Caco-2 (cell line): ENCODE measurements at regions not wholly inside any gene's neighbourhood (a gene's known extent, or its start where the extent isn't known, plus 50 kb on each side); places are given as distances from the start of the nearest gene placed in this dataset.

Source experiments
- BruUV-seq: library from RNA; stranded (reverse); fragments of 400-500 nt; replicated peaks from 2 replicates; lab custom pipeline; 2021; lab: Mats Ljungman, UMichigan
- CTCF ChIA-PET: fragments of 300-600 bp; sonication (Branson Sonifier 250); formaldehyde crosslinking; loops from one replicate; lab custom pipeline; 2022; ENCODE audit warnings: antibody characterized with exemption; lab: Charles Lee
- POLR2A ChIA-PET: fragments of 300-600 bp; sonication (Branson Sonifier 250); formaldehyde crosslinking; loops from one replicate; lab custom pipeline; 2022; ENCODE audit warnings: antibody characterized with exemption; lab: Charles Lee
- DNase-seq, 2 experiments: peaks; one replicate each; pipeline versions ENCODE4 v3.0.0 to v3.0.0-alpha.2; 2020 to 2022
- H3K27me3 ChIP-seq: replicated peaks from 2 replicates; pipeline ENCODE4 v1.6.0; 2011; ENCODE audit warnings: low read length; ENCODE audit not compliant: control insufficient read depth, insufficient read depth
- H3K36me3 ChIP-seq: 2 replicates; pipeline ENCODE4 v1.5.1; 2011; ENCODE audit warnings: low read length; ENCODE audit not compliant: control insufficient read depth, insufficient read depth
- H3K4me1 ChIP-seq: fragments of 250-450 bp; sonication (Bioruptor Pico); 2 replicates; pipeline ENCODE4 v1.5.1; 2020; ENCODE audit warnings: mild to moderate bottlenecking
- H3K4me3 ChIP-seq: 2 replicates; pipeline ENCODE4 v1.5.1; 2011; ENCODE audit warnings: low read depth, mild to moderate bottlenecking, control low read depth, low read length
- H3K9me3 ChIP-seq: fragments of 250-450 bp; sonication (Bioruptor Pico); 2 replicates; pipeline ENCODE4 v1.5.1; 2020; ENCODE audit warnings: mild to moderate bottlenecking, moderate library complexity
- H3K27ac Mint-ChIP-seq: one replicate; pipeline ENCODE4 v1.8.0; 2022; ENCODE audit warnings: mixed read lengths; ENCODE audit not compliant: unreplicated experiment
- H3K27me3 Mint-ChIP-seq: one replicate; pipeline ENCODE4 v1.8.0; 2022; ENCODE audit warnings: mixed read lengths; ENCODE audit not compliant: insufficient read depth, unreplicated experiment
- H3K36me3 Mint-ChIP-seq: one replicate; pipeline ENCODE4 v1.8.0; 2022; ENCODE audit warnings: mild to moderate bottlenecking, mixed read lengths; ENCODE audit not compliant: insufficient read depth, unreplicated experiment
- H3K4me1 Mint-ChIP-seq: one replicate; pipeline ENCODE4 v1.8.0; 2022; ENCODE audit warnings: low read depth, mixed read lengths; ENCODE audit not compliant: unreplicated experiment
- H3K4me3 Mint-ChIP-seq: one replicate; pipeline ENCODE4 v1.8.0; 2022; ENCODE audit warnings: mild to moderate bottlenecking, moderate library complexity, mixed read lengths; ENCODE audit not compliant: unreplicated experiment
- H3K9me3 Mint-ChIP-seq: one replicate; pipeline ENCODE4 v1.8.0; 2022; ENCODE audit warnings: mixed read lengths; ENCODE audit not compliant: unreplicated experiment
- CTCF ChIP-seq, 2 experiments: fragments of 200-600 bp in 1 of 2; IDR thresholded peaks; 1 replicate in 1 of 2; 2 replicates in 1 of 2; pipeline versions ENCODE4 v1.5.1 to v1.8.0; 2011 to 2022; ENCODE audit warnings: antibody characterized with exemption in 1 of 2, control low read depth in 1 of 2, inconsistent platforms in 1 of 2, low read depth in 1 of 2, low read length in 1 of 2, mild to moderate bottlenecking in 1 of 2, moderate library complexity in 1 of 2; ENCODE audit not compliant: insufficient read depth in 1 of 2, severe bottlenecking in 1 of 2, unreplicated experiment in 1 of 2
- intact Hi-C: fragments of 100-400 bp; cut with micrococcal nuclease; formaldehyde crosslinking; loops from one replicate; pipeline ENCODE4 v1.10.0; 2022; ENCODE audit not compliant: unreplicated experiment

GRCh38 chr10:128928231-128928836 lies 538.7 kb upstream of the MGMT start:
- Mint-ChIP-seq H3K4me3 (no peak overlapping the region), H3K4me1 (no peaks in the 10 kb centered on the region), H3K27ac (no peak overlapping the region), H3K9me3 (peaks cover 10% of the 10 kb centered on the region), H3K36me3 (no peaks in the 10 kb centered on the region), H3K27me3 (peaks cover 18% of the 10 kb centered on the region)
- ChIA-PET POLR2A (no interaction called here), CTCF (no interaction called here)
- intact Hi-C loops, result no loop called here
- 0 out of 2 replicates have a peak, but pooled peaks cover 4% of the 10 kb centered on the region for H3K9me3 ChIP-seq
- no peaks in the 10 kb centered on the region for H3K4me1 ChIP-seq
- H3K36me3 ChIP-seq, result no peaks in the 10 kb centered on the region
- H3K4me3 ChIP-seq, result no peak overlapping the region
- DNase-seq, result no peak
- BruUV-seq, result no TSS peak
- TF ChIP-seq CTCF (IDR thresholded peaks at IDR 0.05; ENCODE audit: insufficient read depth in 1 of 2, low read depth in 1 of 2, low read length in 1 of 2, severe bottlenecking in 1 of 2, unreplicated experiment in 1 of 2), result no peak
- no peaks in the 10 kb centered on the region for H3K27me3 ChIP-seq

GRCh38 chr10:128929131-128929530 lies 537.9 kb upstream of the MGMT start:
- H3K27me3 Mint-ChIP-seq, result peaks cover 18% of the 10 kb centered on the region
- Histone ChIP-seq H3K36me3 (no peaks in the 10 kb centered on the region), H3K4me1 (no peaks in the 10 kb centered on the region), H3K4me3 (no peak overlapping the region), H3K27me3 (no peaks in the 10 kb centered on the region), H3K9me3 (0 out of 2 replicates have a peak, but pooled peaks cover 4% of the 10 kb centered on the region)
- H3K4me1 Mint-ChIP-seq, result no peaks in the 10 kb centered on the region
- BruUV-seq, result no TSS peak
- intact Hi-C loops, result no loop called here
- peaks cover 8% of the 10 kb centered on the region for H3K9me3 Mint-ChIP-seq
- no peaks in the 10 kb centered on the region for H3K36me3 Mint-ChIP-seq
- POLR2A ChIA-PET, result no interaction called here
- no peak overlapping the region for H3K4me3 Mint-ChIP-seq
- CTCF ChIA-PET, result no interaction called here
- no peak overlapping the region for H3K27ac Mint-ChIP-seq
- no peak for DNase-seq
- no peak for TF ChIP-seq CTCF (IDR thresholded peaks at IDR 0.05; ENCODE audit: insufficient read depth in 1 of 2, low read depth in 1 of 2, low read length in 1 of 2, severe bottlenecking in 1 of 2, unreplicated experiment in 1 of 2)

GRCh38 chr10:128929767-128930166 lies 537.3 kb upstream of the MGMT start:
- ChIA-PET POLR2A (no interaction called here), CTCF (no interaction called here)
- no peak overlapping the region for H3K4me3 ChIP-seq
- no peaks in the 10 kb centered on the region for H3K36me3 Mint-ChIP-seq
- peaks cover 19% of the 10 kb centered on the region for H3K27me3 Mint-ChIP-seq
- DNase-seq, result no peak
- no peak for TF ChIP-seq CTCF (IDR thresholded peaks at IDR 0.05; ENCODE audit: insufficient read depth in 1 of 2, low read depth in 1 of 2, low read length in 1 of 2, severe bottlenecking in 1 of 2, unreplicated experiment in 1 of 2)
- no peaks in the 10 kb centered on the region for H3K4me1 ChIP-seq
- H3K4me3 Mint-ChIP-seq, result no peak overlapping the region
- 0 out of 2 replicates have a peak, but pooled peaks cover 4% of the 10 kb centered on the region for H3K9me3 ChIP-seq
- no peaks in the 10 kb centered on the region for H3K27me3 ChIP-seq
- no peak overlapping the region for H3K27ac Mint-ChIP-seq
- BruUV-seq, result no TSS peak
- no peaks in the 10 kb centered on the region for H3K36me3 ChIP-seq
- H3K4me1 Mint-ChIP-seq, result no peaks in the 10 kb centered on the region
- H3K9me3 Mint-ChIP-seq, result peaks cover 1% of the 10 kb centered on the region
- intact Hi-C loops, result no loop called here
